GM23338 (cell line): ENCODE measurements at regions not wholly inside any gene's neighbourhood (a gene's known extent, or its start where the extent isn't known, plus 50 kb on each side); places are given as distances from the start of the nearest gene placed in this dataset.
A peak's percentile ranks its signal among the peaks of the same experiment; 100 is the strongest.

ENCODE experiments used
- CREB1 ChIP-seq: fragments of 250-450 bp; sonication (Bioruptor Pico); IDR thresholded peaks from 2 replicates; pipeline ENCODE4 v1.5.0; 2020; ENCODE audit warnings: low read depth, mild to moderate bottlenecking, moderate library complexity
- ETS1 ChIP-seq: IDR thresholded peaks from 2 replicates; pipeline ENCODE4 v1.6.1; 2016; ENCODE audit warnings: antibody characterized with exemption
- EZH2 ChIP-seq: fragments of 200-600 bp; sonication (generic); IDR thresholded peaks from one replicate; pipeline ENCODE4 v1.8.0; 2017; ENCODE audit warnings: antibody characterized with exemption, mild to moderate bottlenecking, low read depth; ENCODE audit not compliant: unreplicated experiment
- EZH2phosphoT487 ChIP-seq: fragments of 200-600 bp; sonication (generic); IDR thresholded peaks from one replicate; pipeline ENCODE4 v1.8.1; 2018; ENCODE audit warnings: antibody characterized with exemption; ENCODE audit not compliant: unreplicated experiment
- JUNB ChIP-seq: IDR thresholded peaks from one replicate; pipeline ENCODE4 v1.6.1; 2016; ENCODE audit warnings: antibody characterized with exemption; ENCODE audit not compliant: unreplicated experiment
- POLR2AphosphoS5 ChIP-seq: IDR thresholded peaks from 2 replicates; pipeline ENCODE4 v1.6.1; 2016; ENCODE audit warnings: antibody characterized with exemption, low read depth
- REST ChIP-seq: IDR thresholded peaks from one replicate; pipeline ENCODE4 v1.6.1; 2018; ENCODE audit warnings: antibody characterized with exemption; ENCODE audit not compliant: unreplicated experiment
- STAT1 ChIP-seq: IDR thresholded peaks from one replicate; pipeline ENCODE4 v1.6.1; 2016; ENCODE audit warnings: antibody characterized with exemption; ENCODE audit not compliant: unreplicated experiment
- ZNF331 ChIP-seq: fragments of 250-450 bp; sonication (Bioruptor Pico); IDR thresholded peaks from 2 replicates; pipeline ENCODE4 v1.5.0; 2020; ENCODE audit warnings: low read depth, mild to moderate bottlenecking, moderate library complexity
- TF ChIP-seq, protein P1 (sequence below): fragments of 250-450 bp; sonication (Bioruptor Pico); IDR thresholded peaks from 2 replicates; pipeline ENCODE4 v1.5.0; 2020; ENCODE audit warnings: mild to moderate bottlenecking, moderate library complexity

- TF ChIP-seq, protein P1, sequence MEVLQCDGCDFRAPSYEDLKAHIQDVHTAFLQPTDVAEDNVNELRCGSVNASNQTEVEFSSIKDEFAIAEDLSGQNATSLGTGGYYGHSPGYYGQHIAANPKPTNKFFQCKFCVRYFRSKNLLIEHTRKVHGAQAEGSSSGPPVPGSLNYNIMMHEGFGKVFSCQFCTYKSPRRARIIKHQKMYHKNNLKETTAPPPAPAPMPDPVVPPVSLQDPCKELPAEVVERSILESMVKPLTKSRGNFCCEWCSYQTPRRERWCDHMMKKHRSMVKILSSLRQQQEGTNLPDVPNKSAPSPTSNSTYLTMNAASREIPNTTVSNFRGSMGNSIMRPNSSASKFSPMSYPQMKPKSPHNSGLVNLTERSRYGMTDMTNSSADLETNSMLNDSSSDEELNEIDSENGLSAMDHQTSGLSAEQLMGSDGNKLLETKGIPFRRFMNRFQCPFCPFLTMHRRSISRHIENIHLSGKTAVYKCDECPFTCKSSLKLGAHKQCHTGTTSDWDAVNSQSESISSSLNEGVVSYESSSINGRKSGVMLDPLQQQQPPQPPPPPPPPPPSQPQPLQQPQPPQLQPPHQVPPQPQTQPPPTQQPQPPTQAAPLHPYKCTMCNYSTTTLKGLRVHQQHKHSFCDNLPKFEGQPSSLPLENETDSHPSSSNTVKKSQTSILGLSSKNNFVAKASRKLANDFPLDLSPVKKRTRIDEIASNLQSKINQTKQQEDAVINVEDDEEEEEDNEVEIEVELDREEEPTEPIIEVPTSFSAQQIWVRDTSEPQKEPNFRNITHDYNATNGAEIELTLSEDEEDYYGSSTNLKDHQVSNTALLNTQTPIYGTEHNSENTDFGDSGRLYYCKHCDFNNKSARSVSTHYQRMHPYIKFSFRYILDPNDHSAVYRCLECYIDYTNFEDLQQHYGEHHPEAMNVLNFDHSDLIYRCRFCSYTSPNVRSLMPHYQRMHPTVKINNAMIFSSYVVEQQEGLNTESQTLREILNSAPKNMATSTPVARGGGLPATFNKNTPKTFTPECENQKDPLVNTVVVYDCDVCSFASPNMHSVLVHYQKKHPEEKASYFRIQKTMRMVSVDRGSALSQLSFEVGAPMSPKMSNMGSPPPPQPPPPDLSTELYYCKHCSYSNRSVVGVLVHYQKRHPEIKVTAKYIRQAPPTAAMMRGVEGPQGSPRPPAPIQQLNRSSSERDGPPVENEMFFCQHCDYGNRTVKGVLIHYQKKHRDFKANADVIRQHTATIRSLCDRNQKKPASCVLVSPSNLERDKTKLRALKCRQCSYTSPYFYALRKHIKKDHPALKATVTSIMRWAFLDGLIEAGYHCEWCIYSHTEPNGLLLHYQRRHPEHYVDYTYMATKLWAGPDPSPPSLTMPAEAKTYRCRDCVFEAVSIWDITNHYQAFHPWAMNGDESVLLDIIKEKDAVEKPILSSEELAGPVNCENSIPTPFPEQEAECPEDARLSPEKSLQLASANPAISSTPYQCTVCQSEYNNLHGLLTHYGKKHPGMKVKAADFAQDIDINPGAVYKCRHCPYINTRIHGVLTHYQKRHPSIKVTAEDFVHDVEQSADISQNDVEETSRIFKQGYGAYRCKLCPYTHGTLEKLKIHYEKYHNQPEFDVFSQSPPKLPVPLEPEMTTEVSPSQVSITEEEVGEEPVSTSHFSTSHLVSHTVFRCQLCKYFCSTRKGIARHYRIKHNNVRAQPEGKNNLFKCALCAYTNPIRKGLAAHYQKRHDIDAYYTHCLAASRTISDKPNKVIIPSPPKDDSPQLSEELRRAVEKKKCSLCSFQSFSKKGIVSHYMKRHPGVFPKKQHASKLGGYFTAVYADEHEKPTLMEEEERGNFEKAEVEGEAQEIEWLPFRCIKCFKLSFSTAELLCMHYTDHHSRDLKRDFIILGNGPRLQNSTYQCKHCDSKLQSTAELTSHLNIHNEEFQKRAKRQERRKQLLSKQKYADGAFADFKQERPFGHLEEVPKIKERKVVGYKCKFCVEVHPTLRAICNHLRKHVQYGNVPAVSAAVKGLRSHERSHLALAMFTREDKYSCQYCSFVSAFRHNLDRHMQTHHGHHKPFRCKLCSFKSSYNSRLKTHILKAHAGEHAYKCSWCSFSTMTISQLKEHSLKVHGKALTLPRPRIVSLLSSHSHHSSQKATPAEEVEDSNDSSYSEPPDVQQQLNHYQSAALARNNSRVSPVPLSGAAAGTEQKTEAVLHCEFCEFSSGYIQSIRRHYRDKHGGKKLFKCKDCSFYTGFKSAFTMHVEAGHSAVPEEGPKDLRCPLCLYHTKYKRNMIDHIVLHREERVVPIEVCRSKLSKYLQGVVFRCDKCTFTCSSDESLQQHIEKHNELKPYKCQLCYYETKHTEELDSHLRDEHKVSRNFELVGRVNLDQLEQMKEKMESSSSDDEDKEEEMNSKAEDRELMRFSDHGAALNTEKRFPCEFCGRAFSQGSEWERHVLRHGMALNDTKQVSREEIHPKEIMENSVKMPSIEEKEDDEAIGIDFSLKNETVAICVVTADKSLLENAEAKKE (CRISPR knock-in tag) = no peak
- peak; percentile 7 for TF ChIP-seq EZH2
- no peak for TF ChIP-seq REST
- TF ChIP-seq JUNB = no peak
- no peak for TF ChIP-seq EZH2phosphoT487
- peak; percentile 48 for TF ChIP-seq POLR2AphosphoS5
- TF ChIP-seq STAT1 = no peak
- TF ChIP-seq CREB1 (CRISPR knock-in tag) = peak; percentile 63; the same call in 1 of the 2 replicates
- TF ChIP-seq ETS1 = no peak
- no peak for TF ChIP-seq ZNF331 (CRISPR knock-in tag)
Measured at GRCh38 chr2:64767670-64768468, 114.2 kb upstream of the SERTAD2 start (continued).
